Epithelial cell of esophagus (primary cell): ENCODE measurements at regions not wholly inside any gene's neighbourhood (a gene's known extent, or its start where the extent isn't known, plus 50 kb on each side); places are given as distances from the start of the nearest gene placed in this dataset.
"Not testable (repeated sequence)": the region's sequence is repeated elsewhere in the genome, so short reads cannot be mapped to it uniquely, and the experiment has no call there.

Experiments used
- DNase-seq: peaks from one replicate; pipeline ENCODE4 v3.0.0; 2010; ENCODE audit warnings: low read depth
- H3K4me3 ChIP-seq: 2 replicates; pipeline ENCODE4 v1.5.1; 2011; ENCODE audit warnings: mild to moderate bottlenecking, low read length, control low read depth
- CTCF ChIP-seq: IDR thresholded peaks from 2 replicates; pipeline ENCODE4 v1.5.1; 2011; ENCODE audit warnings: low read depth, mild to moderate bottlenecking, low read length, control low read depth, inconsistent platforms; ENCODE audit not compliant: insufficient read depth; ENCODE audit errors: missing control alignments

- peak; percentile 93 for DNase-seq
- no peak for TF ChIP-seq CTCF
- H3K4me3 ChIP-seq = no peak overlapping the region
Observed at GRCh38 chr11:69949327-69949726, 128.8 kb upstream of the ANO1 start.

- H3K4me3 ChIP-seq = no peak overlapping the region
- peak; percentile 56 for TF ChIP-seq CTCF
- DNase-seq = peak; percentile 46
Observed at GRCh38 chr11:69950120-69950519, 128.0 kb upstream of the ANO1 start.

- DNase-seq = no peak
- H3K4me3 ChIP-seq = no peak overlapping the region
- TF ChIP-seq CTCF = no peak
Observed at GRCh38 chr11:69950621-69951020, 127.5 kb upstream of the ANO1 start.

GRCh38 chr11:69951821-69952220, 126.3 kb upstream of the ANO1 start:
- no peak for TF ChIP-seq CTCF
- H3K4me3 ChIP-seq = no peak overlapping the region
- DNase-seq = no peak

- H3K4me3 ChIP-seq, DNase-seq: not testable (repeated sequence)
Observed at GRCh38 chr11:69952229-69952975, 125.7 kb upstream of the ANO1 start.

- no peak overlapping the region for H3K4me3 ChIP-seq
- TF ChIP-seq CTCF = no peak
- DNase-seq = no peak
Observed at GRCh38 chr11:69953356-69953755, 124.8 kb upstream of the ANO1 start.

GRCh38 chr11:69954756-69955155, 123.4 kb upstream of the ANO1 start:
- TF ChIP-seq CTCF = no peak

More at GRCh38 chr11:69954756-69955155, 123.4 kb upstream of the ANO1 start:
- no peak overlapping the region for H3K4me3 ChIP-seq
- no peak for DNase-seq
